AG10803 (cell line): ENCODE measurements at regions not wholly inside any gene's neighbourhood (a gene's known extent, or its start where the extent isn't known, plus 50 kb on each side); places are given as distances from the start of the nearest gene placed in this dataset.

ENCODE experiments used
- DNase-seq: peaks from one replicate; pipeline ENCODE4 v3.0.0; 2010; ENCODE audit warnings: low read depth
- H3K4me3 ChIP-seq: 2 replicates; pipeline ENCODE4 v1.5.1; 2011; ENCODE audit warnings: mild to moderate bottlenecking, low read length, control low read depth
- TF ChIP-seq, protein P1 (sequence below): conservative IDR thresholded peaks from 2 replicates; pipeline ENCODE4 v1.5.1; 2011; ENCODE audit warnings: mild to moderate bottlenecking, low read length, control low read depth, inconsistent platforms

DNA sequence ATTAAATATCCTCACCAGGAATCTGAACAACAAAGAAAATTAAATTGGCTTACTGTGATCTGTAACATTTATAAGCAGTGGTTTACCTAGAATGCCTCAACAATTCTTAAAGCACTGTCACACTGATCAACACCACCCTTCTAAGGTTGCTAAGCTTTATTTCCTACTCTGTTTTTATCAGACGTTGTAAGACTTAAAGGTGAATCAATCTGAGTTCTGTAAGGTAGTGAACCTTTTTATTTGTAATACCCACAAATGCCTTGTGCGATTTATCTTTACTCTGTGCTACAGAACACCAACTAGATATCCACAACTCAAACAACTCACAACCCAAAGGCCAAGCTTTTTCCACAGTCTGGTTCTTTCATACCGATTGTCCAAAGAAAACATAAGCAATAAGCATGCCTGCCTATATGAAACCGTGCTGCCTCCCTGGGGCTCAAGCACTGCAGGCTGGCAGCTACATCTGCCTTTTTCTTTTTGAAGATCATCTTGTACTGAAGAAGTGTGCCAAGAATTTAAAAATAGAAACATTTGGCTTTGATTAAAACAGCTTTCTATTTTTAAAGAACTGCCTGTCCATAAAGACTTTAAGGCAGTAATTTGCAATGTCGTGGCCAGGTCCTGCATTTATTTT is 490.7 kb downstream of the NUP35 start:
- DNase-seq = no peak
- H3K4me3 ChIP-seq = no peak overlapping the region

DNA sequence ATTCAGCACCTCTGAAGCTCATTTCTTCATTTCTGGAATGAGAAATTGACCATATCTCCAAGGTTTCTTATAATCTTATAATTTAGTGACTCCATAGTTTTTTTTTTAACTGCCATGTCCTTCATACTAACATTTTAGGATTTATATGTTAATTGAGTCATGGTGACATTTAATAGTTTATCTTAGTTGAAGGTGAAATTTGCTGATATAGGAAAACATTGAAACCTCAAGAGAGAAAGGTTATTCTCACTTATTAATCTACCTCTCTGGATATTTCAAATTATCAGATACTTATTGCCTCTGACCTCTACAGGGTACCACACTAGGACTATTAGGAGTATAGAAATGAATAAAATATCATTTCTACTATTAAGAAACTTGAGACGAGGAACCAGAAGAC is 499.0 kb downstream of the NUP35 start:
- TF ChIP-seq, protein P1, sequence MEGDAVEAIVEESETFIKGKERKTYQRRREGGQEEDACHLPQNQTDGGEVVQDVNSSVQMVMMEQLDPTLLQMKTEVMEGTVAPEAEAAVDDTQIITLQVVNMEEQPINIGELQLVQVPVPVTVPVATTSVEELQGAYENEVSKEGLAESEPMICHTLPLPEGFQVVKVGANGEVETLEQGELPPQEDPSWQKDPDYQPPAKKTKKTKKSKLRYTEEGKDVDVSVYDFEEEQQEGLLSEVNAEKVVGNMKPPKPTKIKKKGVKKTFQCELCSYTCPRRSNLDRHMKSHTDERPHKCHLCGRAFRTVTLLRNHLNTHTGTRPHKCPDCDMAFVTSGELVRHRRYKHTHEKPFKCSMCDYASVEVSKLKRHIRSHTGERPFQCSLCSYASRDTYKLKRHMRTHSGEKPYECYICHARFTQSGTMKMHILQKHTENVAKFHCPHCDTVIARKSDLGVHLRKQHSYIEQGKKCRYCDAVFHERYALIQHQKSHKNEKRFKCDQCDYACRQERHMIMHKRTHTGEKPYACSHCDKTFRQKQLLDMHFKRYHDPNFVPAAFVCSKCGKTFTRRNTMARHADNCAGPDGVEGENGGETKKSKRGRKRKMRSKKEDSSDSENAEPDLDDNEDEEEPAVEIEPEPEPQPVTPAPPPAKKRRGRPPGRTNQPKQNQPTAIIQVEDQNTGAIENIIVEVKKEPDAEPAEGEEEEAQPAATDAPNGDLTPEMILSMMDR = no peak

More for the DNA sequence above, 490.7 kb downstream of the NUP35 start:
- TF ChIP-seq, protein P1 = no peak

DNA sequence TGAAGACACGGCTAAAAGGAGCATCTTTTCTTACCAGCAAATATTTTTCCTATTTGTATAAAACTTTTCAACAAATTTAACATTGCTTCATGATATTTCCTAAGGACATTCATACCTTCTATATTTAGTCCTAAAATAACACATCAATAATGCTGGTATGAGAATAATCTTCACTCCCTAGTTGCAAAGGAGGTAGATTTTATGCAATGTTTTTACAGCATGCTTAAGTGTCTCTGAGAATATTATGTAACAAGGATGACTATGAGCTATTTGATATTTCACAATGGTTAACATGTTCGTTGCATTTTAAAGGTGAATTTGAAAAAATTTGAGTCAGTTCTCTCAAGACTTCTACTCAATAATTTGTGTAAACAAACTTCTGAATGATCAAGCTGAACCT is 506.7 kb downstream of the NUP35 start:
- no peak overlapping the region for H3K4me3 ChIP-seq
- TF ChIP-seq, protein P1 = no peak
- DNase-seq = no peak

More for the DNA sequence above, 499.0 kb downstream of the NUP35 start:
- no peak overlapping the region for H3K4me3 ChIP-seq
- no peak for DNase-seq

DNA sequence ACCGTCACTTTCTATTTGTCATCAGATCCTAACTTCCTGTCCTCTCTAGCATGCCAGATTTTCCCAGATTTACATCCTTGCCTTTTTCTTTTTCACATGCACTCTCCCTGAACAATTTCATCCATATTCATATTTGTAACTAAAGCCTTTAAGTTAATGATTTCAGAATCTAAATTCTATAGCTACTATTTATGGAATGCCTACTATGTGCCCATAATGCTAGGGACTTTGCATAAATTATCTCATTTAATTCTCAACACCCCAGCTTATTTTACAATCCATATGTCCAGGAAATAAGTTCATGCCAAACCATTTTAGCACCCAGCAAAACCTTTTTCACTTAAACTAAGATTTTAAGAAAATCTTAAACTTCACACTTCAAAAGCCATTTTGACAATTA is 531.9 kb downstream of the NUP35 start:
- no peak for DNase-seq
- TF ChIP-seq, protein P1 = no peak
- H3K4me3 ChIP-seq = no peak overlapping the region

DNA sequence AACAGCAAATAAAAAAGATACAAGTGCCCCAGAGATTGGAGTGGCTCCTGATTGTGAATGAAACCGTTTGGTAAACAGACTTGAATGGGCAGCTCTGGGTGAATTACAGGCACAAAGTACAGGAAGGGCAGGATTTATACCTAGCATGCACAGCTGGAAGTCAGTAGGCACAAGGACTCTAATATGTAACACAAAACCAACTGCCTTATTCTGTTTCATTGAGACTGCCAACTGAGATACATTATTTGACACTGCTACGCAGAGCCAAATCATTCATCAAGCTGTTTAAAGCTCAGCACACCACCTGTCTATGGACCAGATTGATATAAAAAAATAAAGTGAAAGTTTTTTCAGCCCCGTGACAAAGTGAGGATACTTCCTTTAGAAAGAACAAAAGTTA is 541.2 kb downstream of the NUP35 start:
- no peak overlapping the region for H3K4me3 ChIP-seq
- TF ChIP-seq, protein P1 = no peak
- no peak for DNase-seq

DNA sequence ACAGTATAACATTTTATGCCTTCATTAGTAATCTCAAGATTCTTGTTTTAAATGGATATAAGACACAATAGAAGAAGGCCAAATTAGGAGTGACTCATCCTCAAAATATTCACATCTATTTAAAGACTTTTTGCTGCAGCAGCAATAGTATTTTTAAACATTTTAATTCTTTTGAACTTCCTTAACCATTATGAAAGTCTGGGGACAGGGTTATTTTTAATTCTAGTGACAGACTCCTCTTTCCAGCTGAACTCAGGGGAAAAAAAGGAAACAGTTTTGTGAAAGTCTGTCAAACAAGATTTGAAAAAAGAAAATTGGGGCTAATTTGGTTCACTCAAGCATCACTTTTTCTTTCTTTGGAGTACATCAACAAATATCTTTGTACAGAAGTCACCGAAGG is 541.8 kb downstream of the NUP35 start:
- no peak overlapping the region for H3K4me3 ChIP-seq
- TF ChIP-seq, protein P1 = no peak
- no peak for DNase-seq

DNA sequence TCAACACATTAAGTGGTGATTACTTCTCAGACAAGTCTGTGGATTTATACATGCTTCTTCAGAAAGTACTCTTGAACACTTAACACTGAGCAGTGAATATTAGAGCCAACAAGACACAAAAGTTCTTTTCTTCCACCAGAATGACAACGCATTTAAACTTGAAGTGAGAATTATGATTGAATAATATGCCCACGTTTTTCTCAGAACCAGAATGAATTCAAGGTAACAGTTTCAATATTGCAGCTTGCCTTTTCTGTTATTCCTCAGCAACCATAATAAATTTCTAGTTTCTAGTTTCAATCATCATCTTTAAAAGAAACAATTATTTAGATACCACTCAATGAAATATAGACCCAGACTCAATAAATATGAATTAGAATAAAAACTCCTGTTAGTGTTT is 547.0 kb downstream of the NUP35 start:
- TF ChIP-seq, protein P1 = no peak
- H3K4me3 ChIP-seq = no peak overlapping the region
- no peak for DNase-seq
